GM23248 (cell line): ENCODE measurements at regions not wholly inside any gene's neighbourhood (a gene's known extent, or its start where the extent isn't known, plus 50 kb on each side); places are given as distances from the start of the nearest gene placed in this dataset.

Source experiments
- DNase-seq: peaks from one replicate; pipeline ENCODE4 v3.0.0-alpha.2; 2015
- H2AFZ ChIP-seq: fragments of 200-600 bp; sonication (generic); 2 replicates; pipeline ENCODE4 v1.6.1; 2016; ENCODE audit warnings: antibody characterized with exemption
- H3F3A ChIP-seq: fragments of 200-600 bp; sonication (generic); 2 replicates; pipeline ENCODE4 v1.6.1; 2016; ENCODE audit warnings: mild to moderate bottlenecking, antibody characterized with exemption, mixed run types; ENCODE audit not compliant: insufficient read depth
- H3K27ac ChIP-seq: fragments of 200-600 bp; sonication (generic); 2 replicates; pipeline ENCODE4 v1.5.1; 2016; ENCODE audit warnings: mild to moderate bottlenecking
- H3K27me3 ChIP-seq: fragments of 200-600 bp; sonication (generic); replicated peaks from 2 replicates; pipeline ENCODE4 v1.6.1; 2016; ENCODE audit warnings: mild to moderate bottlenecking; ENCODE audit not compliant: insufficient read depth
- H3K36me3 ChIP-seq: fragments of 200-600 bp; sonication (generic); 2 replicates; pipeline ENCODE4 v1.6.1; 2016; ENCODE audit warnings: low read depth, mild to moderate bottlenecking
- H3K4me1 ChIP-seq: fragments of 200-600 bp; sonication (generic); 2 replicates; pipeline ENCODE4 v1.6.1; 2016; ENCODE audit warnings: mild to moderate bottlenecking; ENCODE audit not compliant: insufficient read depth
- H3K4me2 ChIP-seq: fragments of 200-600 bp; sonication (generic); one replicate; pipeline ENCODE4 v1.6.1; 2016; ENCODE audit warnings: mild to moderate bottlenecking; ENCODE audit not compliant: unreplicated experiment
- H3K4me3 ChIP-seq: fragments of 200-600 bp; sonication (generic); 2 replicates; pipeline ENCODE4 v1.5.1; 2016; ENCODE audit warnings: mild to moderate bottlenecking
- H3K79me2 ChIP-seq: fragments of 200-600 bp; sonication (generic); 2 replicates; pipeline ENCODE4 v1.6.1; 2016; ENCODE audit warnings: mild to moderate bottlenecking; ENCODE audit not compliant: insufficient read depth
- H3K9ac ChIP-seq: fragments of 200-600 bp; sonication (generic); 2 replicates; pipeline ENCODE4 v1.6.1; 2016; ENCODE audit warnings: mild to moderate bottlenecking
- H3K9me2 ChIP-seq: fragments of 200-600 bp; sonication (generic); 2 replicates; pipeline ENCODE4 v1.6.1; 2016; ENCODE audit warnings: mixed run types, mild to moderate bottlenecking, moderate library complexity; ENCODE audit not compliant: insufficient read depth
- H3K9me3 ChIP-seq: fragments of 200-600 bp; sonication (generic); one replicate; pipeline ENCODE4 v1.6.1; 2017; ENCODE audit warnings: low read depth
- H4K20me1 ChIP-seq: fragments of 200-600 bp; sonication (generic); 2 replicates; pipeline ENCODE4 v1.6.0; 2016; ENCODE audit not compliant: insufficient read depth
- EZH2 ChIP-seq: fragments of 200-600 bp; sonication (generic); IDR thresholded peaks from 2 replicates; pipeline ENCODE4 v1.6.1; 2018; ENCODE audit warnings: antibody characterized with exemption, mild to moderate bottlenecking; ENCODE audit not compliant: insufficient read depth, poor library complexity, severe bottlenecking
- EZH2phosphoT487 ChIP-seq: fragments of 200-600 bp; sonication (generic); IDR thresholded peaks from 2 replicates; pipeline ENCODE4 v1.6.1; 2018; ENCODE audit warnings: antibody characterized with exemption, moderate library complexity, mild to moderate bottlenecking, low read depth; ENCODE audit not compliant: insufficient read depth
- WGBS, 2 experiments: methylation state at CpG; one replicate each; pipeline ENCODE4 v1.1.6; 2015 to 2017; ENCODE audit warnings: low lambda C conversion rate in 2 of 2, low coverage in 1 of 2; ENCODE audit errors: missing lambda C conversion rate in 2 of 2; 5-methylcytosine and 5-hydroxymethylcytosine counted together
- in situ Hi-C: fragments of 300-500 bp; cut with MboI; formaldehyde crosslinking; loops from 2 replicates; pipeline ENCODE4 v1.15.0; 2020

GRCh38 chr15:101590785-101591184 lies 61.4 kb downstream of the TM2D3 start:
- Histone ChIP-seq H3K4me3 (no peak overlapping the region), H3K27ac (no peak overlapping the region), H3K9me2 (no peaks in the 10 kb centered on the region), H3K9ac (no peak overlapping the region), H3K27me3 (no peaks in the 10 kb centered on the region; the same call in 1 of the 2 replicates), H3K79me2 (no peaks in the 10 kb centered on the region), H3K36me3 (no peaks in the 10 kb centered on the region), H3F3A (no peaks in the 10 kb centered on the region), H3K4me2 (no peak overlapping the region), H3K4me1 (no peaks in the 10 kb centered on the region), H3K9me3 (no peaks in the 10 kb centered on the region), H4K20me1 (no peaks in the 10 kb centered on the region), H2AFZ (no peak overlapping the region)
- TF ChIP-seq EZH2 (no peak), EZH2phosphoT487 (no peak)
- WGBS, 2 experiments: 30 to 33% methylated on average over 3 of the region's 3 CpGs
- in situ Hi-C loops: no loop called here
- DNase-seq: no peak

DNA sequence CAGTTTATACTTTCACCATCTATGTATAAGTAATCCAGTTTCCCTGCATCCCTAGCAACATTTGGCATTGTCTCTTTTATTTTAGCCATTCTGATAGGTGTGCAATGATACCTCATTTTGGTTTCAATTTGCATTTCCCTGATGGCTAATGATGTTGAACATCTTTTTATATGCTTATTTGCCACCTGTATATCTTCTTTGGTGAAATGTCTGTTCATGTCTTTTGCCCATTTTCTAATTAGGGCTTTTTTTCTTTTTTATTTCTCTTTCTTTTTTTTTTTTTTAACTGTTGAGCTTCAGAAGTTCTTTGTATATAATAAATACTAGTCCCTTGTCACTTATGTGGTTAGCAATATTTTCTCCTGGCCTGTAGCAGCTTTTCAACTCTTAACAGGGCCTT lies 68.9 kb downstream of the TM2D3 start:
- Histone ChIP-seq H3K4me3 (no peak overlapping the region), H3K4me1 (no peaks in the 10 kb centered on the region), H4K20me1 (no peaks in the 10 kb centered on the region), H3K9ac (no peak overlapping the region), H3K4me2 (no peak overlapping the region), H3K27ac (no peak overlapping the region), H3K27me3 (no peaks in the 10 kb centered on the region), H3K36me3 (no peaks in the 10 kb centered on the region), H3K79me2 (no peaks in the 10 kb centered on the region), H3K9me2 (no peaks in the 10 kb centered on the region), H3K9me3 (no peaks in the 10 kb centered on the region), H2AFZ (no peak overlapping the region), H3F3A (no peaks in the 10 kb centered on the region)
- no peak for TF ChIP-seq EZH2
- no peak for TF ChIP-seq EZH2phosphoT487
- in situ Hi-C loops: no loop called here
- DNase-seq: no peak

GRCh38 chr15:101580431-101580830 lies 71.8 kb downstream of the TM2D3 start:
- Histone ChIP-seq H2AFZ (no peak overlapping the region), H4K20me1 (no peaks in the 10 kb centered on the region), H3F3A (no peaks in the 10 kb centered on the region), H3K4me2 (no peak overlapping the region), H3K4me1 (no peaks in the 10 kb centered on the region), H3K9ac (no peak overlapping the region), H3K9me3 (no peaks in the 10 kb centered on the region), H3K27ac (no peak overlapping the region), H3K27me3 (no peaks in the 10 kb centered on the region), H3K79me2 (no peaks in the 10 kb centered on the region), H3K36me3 (no peaks in the 10 kb centered on the region), H3K4me3 (no peak overlapping the region), H3K9me2 (no peaks in the 10 kb centered on the region)
- in situ Hi-C loops: no loop called here
- TF ChIP-seq EZH2 (no peak), EZH2phosphoT487 (no peak)
- 59 to 61% methylated on average over 11 of the region's 11 CpGs for WGBS, 2 experiments
- DNase-seq: no peak

GRCh38 chr15:101579631-101580163 lies 72.5 kb downstream of the TM2D3 start:
- H4K20me1 ChIP-seq: no peaks in the 10 kb centered on the region
- no peaks in the 10 kb centered on the region for H3K27me3 ChIP-seq
- peak; percentile 4 for DNase-seq
- H3K4me3 ChIP-seq: no peak overlapping the region
- no peaks in the 10 kb centered on the region for H3K79me2 ChIP-seq
- no peaks in the 10 kb centered on the region for H3K4me1 ChIP-seq
- H3K9me3 ChIP-seq: no peaks in the 10 kb centered on the region
- H3K27ac ChIP-seq: no peak overlapping the region
- no peak overlapping the region for H3K9ac ChIP-seq
- no peaks in the 10 kb centered on the region for H3F3A ChIP-seq
- H3K4me2 ChIP-seq: no peak overlapping the region
- no peaks in the 10 kb centered on the region for H3K9me2 ChIP-seq
- in situ Hi-C loops: no loop called here
- no peaks in the 10 kb centered on the region for H3K36me3 ChIP-seq
- TF ChIP-seq EZH2phosphoT487 (no peak), EZH2 (no peak)
- WGBS, 2 experiments: 48 to 49% methylated on average over 8 of the region's 8 CpGs
- H2AFZ ChIP-seq: no peak overlapping the region

DNA sequence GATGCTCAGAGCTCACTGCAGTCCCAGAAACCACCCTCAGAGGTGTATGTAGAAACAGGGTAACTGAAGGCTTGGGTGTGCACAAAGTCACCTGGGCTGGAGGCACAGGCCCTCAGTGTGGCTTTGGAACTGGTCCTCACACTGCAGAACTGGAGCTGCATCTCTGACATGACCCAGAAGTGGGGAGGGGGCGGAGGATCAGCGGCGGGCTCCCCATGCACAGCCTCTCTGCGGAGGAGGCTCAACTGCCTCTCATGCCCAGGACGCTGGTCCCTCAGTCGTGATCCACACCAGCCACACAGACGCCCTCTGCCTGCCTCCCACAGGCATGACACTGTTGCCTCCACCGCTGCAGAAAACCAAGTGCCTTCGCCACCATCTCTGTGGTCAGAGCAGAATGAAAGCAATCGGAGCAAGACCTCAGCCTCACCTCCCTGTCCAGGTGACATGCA lies 73.7 kb downstream of the TM2D3 start:
- no peak for TF ChIP-seq EZH2phosphoT487
- no peak for TF ChIP-seq EZH2
- H3K36me3 ChIP-seq: no peaks in the 10 kb centered on the region
- no peak overlapping the region for H3K9ac ChIP-seq
- in situ Hi-C loops: no loop called here
- no peak overlapping the region for H2AFZ ChIP-seq
- 47 to 48% methylated on average over 10 of the region's 10 CpGs for WGBS, 2 experiments
- H3K27ac ChIP-seq: no peak overlapping the region
- peak; percentile 38 for DNase-seq
- no peaks in the 10 kb centered on the region for H3K9me2 ChIP-seq
- no peak overlapping the region for H3K4me3 ChIP-seq
- no peaks in the 10 kb centered on the region for H3F3A ChIP-seq
- H4K20me1 ChIP-seq: no peaks in the 10 kb centered on the region
- no peaks in the 10 kb centered on the region for H3K27me3 ChIP-seq
- no peaks in the 10 kb centered on the region for H3K9me3 ChIP-seq
- H3K4me1 ChIP-seq: no peaks in the 10 kb centered on the region
- H3K79me2 ChIP-seq: no peaks in the 10 kb centered on the region
- no peak overlapping the region for H3K4me2 ChIP-seq
